Astrocyte of the cerebellum (primary cell): ENCODE measurements at regions not wholly inside any gene's neighbourhood (a gene's known extent, or its start where the extent isn't known, plus 50 kb on each side); places are given as distances from the start of the nearest gene placed in this dataset.

Experiments
- DNase-seq: peaks from one replicate; pipeline ENCODE4 v3.0.0-alpha.2; 2011; ENCODE audit warnings: low read depth
- H3K4me3 ChIP-seq: 2 replicates; pipeline ENCODE4 v1.5.1; 2011; ENCODE audit warnings: mild to moderate bottlenecking, low read depth, low read length, moderate library complexity
- CTCF ChIP-seq: IDR thresholded peaks from 2 replicates; pipeline ENCODE4 v1.5.1; 2012; ENCODE audit warnings: low read length, low read depth, moderate library complexity, mild to moderate bottlenecking; ENCODE audit errors: missing control alignments
- in situ Hi-C: cut with HindIII; loops from 2 replicates; pipeline ENCODE4 v1.10.0; 2017; ENCODE audit warnings: low sequenced_read_pairs

DNA sequence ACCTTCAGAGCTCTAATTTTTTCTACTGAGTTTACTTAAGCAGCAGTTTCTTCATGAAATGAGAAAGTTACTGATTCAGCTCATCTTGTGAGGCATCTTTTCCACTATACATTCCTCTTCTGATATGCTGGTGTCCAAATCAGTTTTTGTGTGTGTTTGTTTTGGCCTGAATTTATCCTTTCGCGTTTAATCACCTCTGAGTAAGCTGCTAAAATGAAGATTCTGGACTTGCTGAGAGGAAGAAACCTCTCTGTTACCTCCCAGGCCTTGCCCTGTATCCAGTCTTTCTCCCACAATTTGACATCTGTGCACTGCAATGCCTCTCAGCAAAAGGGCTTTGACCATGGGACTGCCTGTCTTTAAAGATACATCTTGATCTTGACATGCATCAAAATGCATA is 536.2 kb upstream of the NRSN1 start:
- in situ Hi-C loops, result no loop called here
- H3K4me3 ChIP-seq, result no peak overlapping the region
- no peak for DNase-seq
- no peak for TF ChIP-seq CTCF

GRCh38 chr6:23590498-23591126 is 535.4 kb upstream of the NRSN1 start:
- no peak overlapping the region for H3K4me3 ChIP-seq
- DNase-seq, result no peak
- in situ Hi-C loops, result no loop called here
- no peak for TF ChIP-seq CTCF

- no peak overlapping the region for H3K4me3 ChIP-seq
- in situ Hi-C loops, result no loop called here
- no peak for TF ChIP-seq CTCF
- DNase-seq, result no peak
Observed at GRCh38 chr6:23591761-23592160, 534.3 kb upstream of the NRSN1 start.

GRCh38 chr6:23600118-23600517 is 525.9 kb upstream of the NRSN1 start:
- DNase-seq, result no peak
- TF ChIP-seq CTCF, result no peak
- in situ Hi-C loops, result no loop called here
- no peak overlapping the region for H3K4me3 ChIP-seq

GRCh38 chr6:23601811-23602345 is 524.1 kb upstream of the NRSN1 start:
- in situ Hi-C loops, result no loop called here
- no peak overlapping the region for H3K4me3 ChIP-seq
- TF ChIP-seq CTCF, result no peak
- no peak for DNase-seq

DNA sequence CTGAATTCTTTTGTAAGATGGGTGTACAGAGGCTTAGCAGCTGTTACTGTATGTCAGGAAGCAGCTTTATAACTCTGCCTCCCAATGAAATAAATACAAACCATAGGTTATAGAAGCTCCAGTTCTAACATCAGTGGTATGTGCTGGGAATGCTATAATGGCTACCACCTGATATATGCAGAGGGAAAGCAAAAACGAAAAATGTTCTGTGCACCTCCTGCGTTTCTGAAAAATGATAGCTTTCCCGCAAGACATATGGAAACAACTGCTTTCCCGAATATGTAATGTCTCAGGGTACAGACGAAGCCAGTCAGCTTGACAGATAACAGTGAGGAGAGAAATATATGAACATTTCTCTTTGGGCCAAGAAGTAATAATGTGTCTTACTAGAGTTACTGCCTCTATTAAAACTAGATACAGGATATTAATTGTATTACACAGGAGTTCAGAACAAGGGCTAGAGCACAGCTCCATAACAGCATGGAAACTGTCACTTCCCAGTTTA is 517.0 kb upstream of the NRSN1 start:
- no peak overlapping the region for H3K4me3 ChIP-seq
- TF ChIP-seq CTCF, result no peak
- no peak for DNase-seq
- in situ Hi-C loops, result no loop called here
